ENCODE measurements at regions not wholly inside any gene's neighbourhood (a gene's known extent, or its start where the extent isn't known, plus 50 kb on each side); places are given as distances from the start of the nearest gene placed in this dataset.

GRCh38 chr19:32066056-32066455 is 279.4 kb upstream of the ZNF507 start:
- H3K4me3 ChIP-seq, result no peak overlapping the region
- TF ChIP-seq HES2 (IDR thresholded peaks at IDR 0.05) (no peak), POLR2AphosphoS2 (conservative IDR thresholded peaks at IDR 0.05; ENCODE audit: low read length) (no peak), GATA3 (IDR thresholded peaks at IDR 0.05; ENCODE audit: borderline replicate concordance) (no peak), NPAS2 (CRISPR knock-in tag; IDR thresholded peaks at IDR 0.05; ENCODE audit: borderline replicate concordance) (no peak), CBX2 (IDR thresholded peaks at IDR 0.05; ENCODE audit: borderline replicate concordance, low read depth) (no peak), RFX5 (IDR thresholded peaks at IDR 0.05) (no peak), RAD21 (conservative IDR thresholded peaks at IDR 0.05 in 1 of 2, IDR thresholded peaks at IDR 0.05 in 1 of 2) (no peak), HEYL (CRISPR knock-in tag; IDR thresholded peaks at IDR 0.05) (no peak), RCOR1 (IDR thresholded peaks at IDR 0.05; ENCODE audit: low read depth, low read length) (no peak)
- no peak for DNase-seq (ENCODE audit: low read depth in 1 of 2, low spot score in 1 of 2)
- H3K9me3 ChIP-seq, result no peaks in the 10 kb centered on the region
- H3K27ac ChIP-seq, result no peak overlapping the region
- FAIRE-seq, result no peak
- 9% methylated on average over 3 of the region's 3 CpGs for WGBS (ENCODE audit: missing lambda C conversion rate)
- no peak overlapping the region for H3K4me2 ChIP-seq
- POLR2A ChIA-PET, result no interaction called here
- CTCF ChIA-PET, result interaction anchor here (1.1 to 2.1 kb wide), 3 partner anchors 11 to 23 kb away, joined by 3 to 14 read pairs (median 3); no protein-coding TSS in a partner anchor
- no peaks in the 10 kb centered on the region for H3K4me1 ChIP-seq
- no peak for ATAC-seq

- peak in 1 of 2 experiments; percentile 50; a peak in 3 of 6 replicates for ATAC-seq
- H3K27ac ChIP-seq, result no peak overlapping the region
- no peak overlapping the region for H3K4me3 ChIP-seq
- H3K4me2 ChIP-seq, result no peak overlapping the region
- FAIRE-seq, result no peak
- ChIA-PET CTCF (interaction anchor here (0.8 to 2.1 kb wide), 4 partner anchors 9 to 41 kb away, joined by 3 to 14 read pairs (median 3); no protein-coding TSS in a partner anchor), POLR2A (no interaction called here)
- TF ChIP-seq MAX (IDR thresholded peaks at IDR 0.05), result no peak
- TF ChIP-seq ZFP36 (IDR thresholded peaks at IDR 0.05; ENCODE audit: borderline replicate concordance, partially characterized antibody), result no peak
- no peak for TF ChIP-seq FOSL2 (IDR thresholded peaks at IDR 0.05)
- no peak for TF ChIP-seq FOSL2 (CRISPR knock-in tag; IDR thresholded peaks at IDR 0.05)
- TF ChIP-seq USF2 (IDR thresholded peaks at IDR 0.05), result no peak
- no peak for TF ChIP-seq HOXB13 (CRISPR knock-in tag; IDR thresholded peaks at IDR 0.05; ENCODE audit: low read depth)
- H3K4me1 ChIP-seq, result no peaks in the 10 kb centered on the region
- no peaks in the 10 kb centered on the region for H3K9me3 ChIP-seq
- peak in 1 of 2 experiments; percentile 9 for DNase-seq (ENCODE audit: low read depth in 1 of 2, low spot score in 1 of 2)
- 3% methylated on average over 5 of the region's 5 CpGs for WGBS (ENCODE audit: missing lambda C conversion rate)
Measured at GRCh38 chr19:32067685-32068084, 277.7 kb upstream of the ZNF507 start.

GRCh38 chr19:32068793-32069192 is 276.6 kb upstream of the ZNF507 start:
- H3K9me3 ChIP-seq, result no peaks in the 10 kb centered on the region
- no peak; a peak in 1 of 6 replicates for ATAC-seq
- ChIA-PET CTCF (interaction anchor here (1.3 to 1.4 kb wide), 2 partner anchors 13 to 34 kb away, joined by 3 to 4 read pairs; no protein-coding TSS in a partner anchor), POLR2A (no interaction called here)
- peak; percentile 73 for FAIRE-seq
- TF ChIP-seq FOSL2 (IDR thresholded peaks at IDR 0.05), result no peak
- peak; percentile 36; the same call in 1 of the 2 replicates for TF ChIP-seq FOSL2 (CRISPR knock-in tag; IDR thresholded peaks at IDR 0.05)
- TF ChIP-seq FOXS1 (CRISPR knock-in tag; IDR thresholded peaks at IDR 0.05), result no peak
- no peaks in the 10 kb centered on the region for H3K4me1 ChIP-seq
- no peak overlapping the region for H3K4me2 ChIP-seq
- WGBS (ENCODE audit: missing lambda C conversion rate), result 1% methylated on average over 7 of the region's 7 CpGs
- no peak overlapping the region for H3K27ac ChIP-seq
- H3K4me3 ChIP-seq, result no peak overlapping the region
- no peak for DNase-seq (ENCODE audit: low read depth in 1 of 2, low spot score in 1 of 2)

- FAIRE-seq (no peak), DNase-seq (ENCODE audit: low read depth in 1 of 2, low spot score in 1 of 2) (no peak), ATAC-seq (no peak)
- Histone ChIP-seq H3K4me3 (no peak overlapping the region), H3K9me3 (no peaks in the 10 kb centered on the region), H3K27ac (no peak overlapping the region), H3K4me1 (no peaks in the 10 kb centered on the region), H3K4me2 (no peak overlapping the region)
- CTCF ChIA-PET, result no interaction called here
- TF ChIP-seq REST (IDR thresholded peaks at IDR 0.05) (no peak), ELK1 (IDR thresholded peaks at IDR 0.05; ENCODE audit: low read depth, low read length) (no peak), PBX3 (IDR thresholded peaks at IDR 0.05) (no peak), ZC3H11A (IDR thresholded peaks at IDR 0.05) (no peak), KDM5A (IDR thresholded peaks at IDR 0.05) (no peak), EHF (CRISPR knock-in tag; IDR thresholded peaks at IDR 0.05) (no peak)
- POLR2A ChIA-PET, result no interaction called here
- WGBS (ENCODE audit: missing lambda C conversion rate), result 25% methylated on average over 13 of the region's 13 CpGs
Measured at GRCh38 chr19:32070101-32070500, 275.3 kb upstream of the ZNF507 start.

All from A549 (cell line).